ENCODE measurements at regions not wholly inside any gene's neighbourhood (a gene's known extent, or its start where the extent isn't known, plus 50 kb on each side); places are given as distances from the start of the nearest gene placed in this dataset.
A peak's percentile ranks its signal among the peaks of the same experiment; 100 is the strongest.
"Not testable (repeated sequence)": the region's sequence is repeated elsewhere in the genome, so short reads cannot be mapped to it uniquely, and the experiment has no call there.

GRCh38 chr14:105745433-105746123 is 219.2 kb downstream of the TMEM121 start:
- intact Hi-C loops (cut with DNase I; ENCODE audit: low total_unique reads), result no loop called here
- Histone ChIP-seq H3K36me3 (no peaks in the 10 kb centered on the region), H3K4me1 (no peaks in the 10 kb centered on the region), H3K27me3 (no peaks in the 10 kb centered on the region), H3K27ac (no peak overlapping the region), H3K9me3 (no peaks in the 10 kb centered on the region), H3K4me3 (no peak overlapping the region)
- DNase-seq, result no peak
- TF ChIP-seq CTCF (IDR thresholded peaks at IDR 0.05) (no peak), POLR2A (IDR thresholded peaks at IDR 0.05) (no peak)

- intact Hi-C loops (cut with DNase I; ENCODE audit: low total_unique reads), result no loop called here
- Histone ChIP-seq H3K4me1 (no peaks in the 10 kb centered on the region), H3K4me3 (no peak overlapping the region), H3K27ac (no peak overlapping the region), H3K27me3 (no peaks in the 10 kb centered on the region), H3K9me3 (no peaks in the 10 kb centered on the region), H3K36me3 (no peaks in the 10 kb centered on the region)
- no peak for DNase-seq
- TF ChIP-seq CTCF (IDR thresholded peaks at IDR 0.05) (no peak), POLR2A (IDR thresholded peaks at IDR 0.05) (no peak)
These were observed 219.7 kb downstream of the TMEM121 start for GRCh38 chr14:105746124-105746514.

DNA sequence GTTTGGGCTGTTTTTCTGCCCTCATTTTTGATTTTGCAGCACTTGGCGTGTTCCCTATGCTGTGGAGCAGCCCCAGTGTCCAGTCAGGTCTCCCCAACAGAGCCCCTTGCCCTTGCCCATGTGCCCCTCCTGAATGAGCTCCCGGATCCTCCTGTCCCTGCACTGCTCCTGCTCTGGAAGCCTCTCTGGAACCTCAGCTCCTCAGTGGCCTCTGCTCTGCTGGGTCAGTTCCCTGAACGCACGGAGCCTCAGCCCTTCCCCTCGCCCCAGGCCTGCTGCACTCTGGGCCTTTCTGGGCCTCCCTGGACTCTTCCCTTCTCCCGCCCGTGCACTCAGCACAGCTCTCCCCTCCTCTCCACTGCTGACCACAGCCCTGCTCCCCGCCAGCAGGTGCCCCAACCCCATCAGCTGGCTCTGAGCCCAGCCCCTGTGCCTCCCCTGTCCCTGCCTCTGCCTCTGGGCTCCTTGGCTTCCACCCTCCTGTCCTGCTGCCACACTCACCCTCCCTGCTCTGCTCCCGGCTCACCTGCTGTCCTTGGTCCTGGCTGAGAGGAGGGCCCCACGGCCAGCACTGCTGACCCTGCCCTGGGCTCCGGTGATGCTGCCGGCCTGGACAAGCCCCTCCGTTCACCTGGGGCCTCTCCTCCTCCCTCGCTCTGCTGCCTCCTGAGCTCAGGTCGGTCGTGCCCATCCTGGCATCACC is 220.6 kb downstream of the TMEM121 start:
- H3K9me3 ChIP-seq; H3K27ac ChIP-seq; H3K27me3 ChIP-seq; H3K36me3 ChIP-seq; H3K4me1 ChIP-seq; DNase-seq; intact Hi-C loops (cut with DNase I; ENCODE audit: low total_unique reads); H3K4me3 ChIP-seq: not testable (repeated sequence)

GRCh38 chr14:105747503-105748203 is 221.3 kb downstream of the TMEM121 start:
- H3K27me3 ChIP-seq; H3K4me1 ChIP-seq; H3K36me3 ChIP-seq; H3K4me3 ChIP-seq; H3K27ac ChIP-seq; H3K9me3 ChIP-seq; intact Hi-C loops (cut with DNase I; ENCODE audit: low total_unique reads); DNase-seq: not testable (repeated sequence)

GRCh38 chr14:105748204-105748578 is 221.8 kb downstream of the TMEM121 start:
- Histone ChIP-seq H3K4me1 (no peaks in the 10 kb centered on the region), H3K4me3 (no peak overlapping the region), H3K36me3 (no peaks in the 10 kb centered on the region), H3K27me3 (no peaks in the 10 kb centered on the region), H3K27ac (no peak overlapping the region), H3K9me3 (no peaks in the 10 kb centered on the region)
- intact Hi-C loops (cut with DNase I; ENCODE audit: low total_unique reads), result no loop called here
- DNase-seq, result peak in 1 of 2 donors; percentile 34
- TF ChIP-seq POLR2A (IDR thresholded peaks at IDR 0.05), result no peak
- no peak for TF ChIP-seq CTCF (IDR thresholded peaks at IDR 0.05)

DNA sequence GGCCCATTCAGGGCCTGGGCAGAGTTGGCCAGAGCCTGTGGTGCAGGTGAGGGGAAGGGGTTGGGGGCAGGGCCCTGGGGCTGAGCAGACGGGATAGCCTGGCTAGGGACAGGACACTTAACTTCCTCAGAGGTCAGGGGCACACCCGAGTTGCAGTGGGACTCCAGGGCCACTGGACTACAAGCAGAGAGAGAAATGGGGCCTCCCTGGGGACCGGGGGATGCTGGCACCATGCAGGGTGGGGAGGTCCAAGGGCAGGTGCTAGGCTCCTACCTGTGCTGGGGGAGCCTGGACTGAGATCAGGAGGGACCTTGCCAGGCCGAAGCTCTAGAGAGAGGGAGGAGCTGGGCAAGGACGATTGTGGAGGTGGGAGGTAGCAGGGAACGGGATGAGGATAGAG is 222.3 kb downstream of the TMEM121 start:
- H3K4me1 ChIP-seq; intact Hi-C loops (cut with DNase I; ENCODE audit: low total_unique reads); H3K27me3 ChIP-seq; H3K27ac ChIP-seq; DNase-seq; H3K4me3 ChIP-seq; H3K36me3 ChIP-seq; H3K9me3 ChIP-seq: not testable (repeated sequence)

DNA sequence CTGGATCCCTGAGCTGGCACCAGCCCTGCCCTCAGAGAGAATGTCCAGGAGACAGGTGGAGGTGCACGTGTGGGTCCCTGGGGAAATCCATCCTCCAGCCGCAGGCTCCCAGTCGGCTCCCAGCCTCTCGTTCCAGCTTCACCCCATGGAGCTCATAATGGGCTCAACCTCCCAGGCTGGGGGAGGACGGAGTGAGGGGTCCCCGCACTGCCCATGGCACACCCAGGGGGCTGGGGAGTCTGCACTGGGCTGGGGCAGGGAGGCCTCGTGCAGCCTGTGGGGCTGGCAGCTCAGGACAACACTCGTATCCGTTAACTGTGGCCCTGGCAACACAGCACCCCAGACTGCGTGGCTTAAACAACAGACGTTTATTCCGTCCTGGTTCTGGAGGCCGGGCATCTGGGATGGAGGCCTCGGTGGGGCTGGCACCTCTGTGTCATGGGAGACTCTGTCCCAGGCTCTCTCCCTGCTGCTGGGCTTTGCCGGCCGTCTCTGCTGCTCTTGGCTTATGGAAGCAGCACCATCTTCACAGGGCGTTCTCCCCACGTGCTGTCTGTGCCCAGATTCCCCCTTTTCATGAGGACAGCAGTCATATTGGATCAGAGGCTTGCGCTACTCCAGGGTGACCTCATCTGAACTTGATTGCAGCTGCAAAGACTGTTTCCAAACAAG is 223.6 kb downstream of the TMEM121 start:
- H3K9me3 ChIP-seq; H3K4me1 ChIP-seq; H3K36me3 ChIP-seq; H3K27ac ChIP-seq; H3K4me3 ChIP-seq; intact Hi-C loops (cut with DNase I; ENCODE audit: low total_unique reads); DNase-seq; H3K27me3 ChIP-seq: not testable (repeated sequence)

- H3K36me3 ChIP-seq; H3K4me1 ChIP-seq; H3K27me3 ChIP-seq; H3K9me3 ChIP-seq; DNase-seq; H3K4me3 ChIP-seq; intact Hi-C loops (cut with DNase I; ENCODE audit: low total_unique reads); H3K27ac ChIP-seq: not testable (repeated sequence)
These were observed 224.9 kb downstream of the TMEM121 start for GRCh38 chr14:105751291-105751751.

GRCh38 chr14:105752420-105752819 is 226.0 kb downstream of the TMEM121 start:
- intact Hi-C loops (cut with DNase I; ENCODE audit: low total_unique reads); H3K27ac ChIP-seq; DNase-seq; H3K9me3 ChIP-seq; H3K27me3 ChIP-seq; H3K4me3 ChIP-seq; H3K4me1 ChIP-seq; H3K36me3 ChIP-seq: not testable (repeated sequence)
